GM19238 (cell line): ENCODE measurements at regions not wholly inside any gene's neighbourhood (a gene's known extent, or its start where the extent isn't known, plus 50 kb on each side); places are given as distances from the start of the nearest gene placed in this dataset.

Experiments used
- DNase-seq: peaks from one replicate; pipeline ENCODE4 v3.0.0; 2011; ENCODE audit warnings: low spot score; ENCODE audit not compliant: insufficient read length

GRCh38 chr7:32428546-32428945, 61.6 kb downstream of the LSM5 start:
- DNase-seq: no peak

- DNase-seq: peak; percentile 34
Measured at GRCh38 chr7:32427769-32428291, 62.4 kb downstream of the LSM5 start.

- DNase-seq: no peak
Measured at GRCh38 chr7:32416846-32417245, 73.3 kb downstream of the LSM5 start.

- no peak for DNase-seq
Measured at GRCh38 chr7:32415936-32416335, 74.2 kb downstream of the LSM5 start.

GRCh38 chr7:32415519-32415918, 74.7 kb downstream of the LSM5 start:
- DNase-seq: no peak

- DNase-seq: no peak
Measured at GRCh38 chr7:32412471-32412870, 77.7 kb downstream of the LSM5 start.

GRCh38 chr7:32410545-32410944, 79.6 kb downstream of the LSM5 start:
- DNase-seq: no peak

- DNase-seq: no peak
Measured at GRCh38 chr7:32406386-32406785, 83.8 kb downstream of the LSM5 start.

GRCh38 chr7:32403463-32404229, 86.5 kb downstream of the LSM5 start:
- no peak for DNase-seq

- DNase-seq: no peak
Measured at GRCh38 chr7:32400676-32401075, 89.5 kb downstream of the LSM5 start.

- DNase-seq: no peak
Measured at GRCh38 chr7:32399311-32399710, 90.9 kb downstream of the LSM5 start.

GRCh38 chr7:32395168-32395567, 95.0 kb downstream of the LSM5 start:
- DNase-seq: no peak

GRCh38 chr7:32393861-32394260, 96.3 kb downstream of the LSM5 start:
- no peak for DNase-seq

GRCh38 chr7:32390210-32390609, 100.0 kb downstream of the LSM5 start:
- DNase-seq: no peak

GRCh38 chr7:32385316-32385956, 104.7 kb downstream of the LSM5 start:
- DNase-seq: no peak

- no peak for DNase-seq
Measured at GRCh38 chr7:32381024-32381601, 109.1 kb downstream of the LSM5 start.

GRCh38 chr7:32379510-32380112, 110.6 kb downstream of the LSM5 start:
- no peak for DNase-seq

GRCh38 chr7:32378988-32379387, 111.2 kb downstream of the LSM5 start:
- no peak for DNase-seq

GRCh38 chr7:32364581-32364980, 125.6 kb downstream of the LSM5 start:
- no peak for DNase-seq

- DNase-seq: no peak
Measured at GRCh38 chr7:32360127-32360526, 130.1 kb downstream of the LSM5 start.

- DNase-seq: no peak
Measured at GRCh38 chr7:32357535-32358277, 132.5 kb downstream of the LSM5 start.
